A549 (cell line): ENCODE measurements at regions not wholly inside any gene's neighbourhood (a gene's known extent, or its start where the extent isn't known, plus 50 kb on each side); places are given as distances from the start of the nearest gene placed in this dataset.

Source experiments
- ATAC-seq, 2 experiments: fragments of 200-7000 bp in 1 of 2; fragments of >200 bp in 1 of 2; cut with Nextera tagmentation in 1 of 2; cut with Tn5 transposase in 1 of 2; 3 replicates each; pipeline versions ENCODE4 v1.8.0 to v1.9.1; 2018 to 2020; ENCODE audit warnings: mild to moderate bottlenecking in 1 of 2, moderate library complexity in 1 of 2
- CTCF ChIA-PET: fragments of 300-600 bp; sonication (Branson Sonifier 250); formaldehyde crosslinking; extraction: SDS; loops from one replicate; lab custom pipeline; 2021; ENCODE audit warnings: antibody characterized with exemption, inconsistent platforms; lab: Yijun Ruan, JAX
- POLR2A ChIA-PET: fragments of 350-600 bp; formaldehyde crosslinking; extraction: SDS; loops from one replicate; lab custom pipeline; 2021; ENCODE audit warnings: antibody characterized with exemption, inconsistent platforms; lab: Yijun Ruan, JAX
- DNase-seq, 2 experiments: peaks; one replicate each; pipeline versions ENCODE4 v3.0.0 to v3.0.0-alpha.2; 2011 to 2016; ENCODE audit warnings: low read depth in 1 of 2, low spot score in 1 of 2
- FAIRE-seq: peaks from 2 replicates; lab custom pipeline; 2011; peaks lifted over from hg19 to GRCh38; lab: Jason Lieb, UNC
- H3K27ac ChIP-seq, 2 experiments: fragments of >200 bp; sonication (Bioruptor Twin); formaldehyde crosslinking; 3 replicates each; pipeline ENCODE4 v1.5.1; 2016 to 2017
- H3K4me1 ChIP-seq: fragments of >200 bp; sonication (Bioruptor Twin); formaldehyde crosslinking; 3 replicates; pipeline ENCODE4 v1.6.1; 2016
- H3K4me2 ChIP-seq: fragments of >200 bp; sonication (Bioruptor Twin); formaldehyde crosslinking; 3 replicates; pipeline ENCODE4 v1.6.1; 2016
- H3K4me3 ChIP-seq: fragments of >200 bp; sonication (Bioruptor Twin); formaldehyde crosslinking; 3 replicates; pipeline ENCODE4 v1.5.1; 2016
- H3K9me3 ChIP-seq: fragments of >200 bp; sonication (Bioruptor Twin); formaldehyde crosslinking; 3 replicates; pipeline ENCODE4 v1.6.1; 2016
- CHD2 ChIP-seq: fragments of 150-350 bp; IDR thresholded peaks from 2 replicates; pipeline ENCODE4 v1.6.1; 2014; ENCODE audit warnings: low read length; ENCODE audit not compliant: partially characterized antibody
- CHD4 ChIP-seq: fragments of 200-600 bp; sonication (generic); IDR thresholded peaks from 2 replicates; pipeline ENCODE4 v1.6.1; 2016; ENCODE audit warnings: antibody characterized with exemption, mild to moderate bottlenecking, borderline replicate concordance
- E2F6 ChIP-seq: IDR thresholded peaks from 2 replicates; pipeline ENCODE4 v1.6.1; 2012; ENCODE audit warnings: low read depth, borderline replicate concordance
- EHMT2 ChIP-seq: fragments of 200-600 bp; sonication (generic); IDR thresholded peaks from 2 replicates; pipeline ENCODE4 v1.6.1; 2016; ENCODE audit warnings: antibody characterized with exemption, low read depth, mild to moderate bottlenecking, moderate library complexity
- ELK1 ChIP-seq: fragments of 150-350 bp; IDR thresholded peaks from 2 replicates; pipeline ENCODE4 v1.6.1; 2014; ENCODE audit warnings: low read depth, mild to moderate bottlenecking, low read length
- ESRRA ChIP-seq: fragments of 150-350 bp; IDR thresholded peaks from 2 replicates; pipeline ENCODE4 v1.6.1; 2014; ENCODE audit warnings: mild to moderate bottlenecking, low read length, borderline replicate concordance
- FOXS1 ChIP-seq: fragments of 250-450 bp; sonication (Bioruptor Pico); IDR thresholded peaks from 2 replicates; pipeline ENCODE4 v1.5.0; 2020; ENCODE audit warnings: mild to moderate bottlenecking, moderate library complexity
- HEYL ChIP-seq: fragments of 250-450 bp; sonication (Bioruptor Pico); IDR thresholded peaks from 2 replicates; pipeline ENCODE4 v1.8.0; 2021; ENCODE audit warnings: mild to moderate bottlenecking, moderate library complexity
- MAFK ChIP-seq: fragments of 450-650 bp; IDR thresholded peaks from 2 replicates; pipeline ENCODE4 v1.6.1; 2014; ENCODE audit not compliant: partially characterized antibody
- MAZ ChIP-seq: fragments of 150-350 bp; IDR thresholded peaks from 2 replicates; pipeline ENCODE4 v1.6.1; 2014; ENCODE audit warnings: antibody characterized with exemption, low read depth, low read length, borderline replicate concordance
- NFE2L2 ChIP-seq: fragments of 150-350 bp; conservative IDR thresholded peaks from 2 replicates; pipeline ENCODE4 v1.6.1; 2014; ENCODE audit warnings: low read length
- NR3C1 ChIP-seq: fragments of >200 bp; sonication (Bioruptor Twin); formaldehyde crosslinking; IDR thresholded peaks from 3 replicates; pipeline ENCODE4 v1.6.1; 2017
- PBX3 ChIP-seq: IDR thresholded peaks from 2 replicates; pipeline ENCODE4 v1.6.1; 2012
- PHF8 ChIP-seq: fragments of 200-600 bp; sonication (generic); IDR thresholded peaks from 2 replicates; pipeline ENCODE4 v1.6.1; 2016; ENCODE audit warnings: low read depth, mild to moderate bottlenecking, antibody characterized with exemption, moderate library complexity, borderline replicate concordance
- POLR2AphosphoS2 ChIP-seq: conservative IDR thresholded peaks from 2 replicates; pipeline ENCODE4 v1.6.1; 2012; ENCODE audit warnings: low read length, improper control_type of control experiment, inconsistent platforms
- RARB ChIP-seq: fragments of 250-450 bp; sonication (Bioruptor Pico); IDR thresholded peaks from 2 replicates; pipeline ENCODE4 v1.8.0; 2021; ENCODE audit warnings: mild to moderate bottlenecking, moderate library complexity
- RNF2 ChIP-seq: fragments of 200-600 bp; sonication (generic); IDR thresholded peaks from 2 replicates; pipeline ENCODE4 v1.6.1; 2016; ENCODE audit warnings: low read depth, mild to moderate bottlenecking, antibody characterized with exemption, moderate library complexity, borderline replicate concordance
- SREBF2 ChIP-seq: fragments of 450-650 bp; IDR thresholded peaks from 2 replicates; pipeline ENCODE4 v1.6.1; 2014; ENCODE audit warnings: mild to moderate bottlenecking, moderate library complexity
- ZNF302 ChIP-seq: fragments of 250-450 bp; sonication (Bioruptor Pico); IDR thresholded peaks from 2 replicates; pipeline ENCODE4 v1.9.0; 2021; ENCODE audit warnings: inconsistent platforms, mild to moderate bottlenecking, moderate library complexity
- WGBS: methylation state at CpG from one replicate; pipeline ENCODE4 v1.1.6; 2017; ENCODE audit errors: missing lambda C conversion rate; 5-methylcytosine and 5-hydroxymethylcytosine counted together
- TF ChIP-seq, protein P1 (sequence below): fragments of >200 bp; sonication (Bioruptor Twin); formaldehyde crosslinking; IDR thresholded peaks from 2 replicates; pipeline ENCODE4 v1.6.1; 2016
- TF ChIP-seq, protein P2 (sequence below): fragments of 250-450 bp; sonication (Bioruptor Pico); IDR thresholded peaks from 2 replicates; pipeline ENCODE4 v1.5.0; 2021; ENCODE audit warnings: mild to moderate bottlenecking, moderate library complexity, borderline replicate concordance

- CTCF ChIA-PET = no interaction called here
- no peak overlapping the region for H3K27ac ChIP-seq
- POLR2A ChIA-PET = no interaction called here
- ATAC-seq (no peak), DNase-seq (no peak), FAIRE-seq (no peak)
- no peak overlapping the region for H3K4me2 ChIP-seq
- no peaks in the 10 kb centered on the region for H3K9me3 ChIP-seq
- no peaks in the 10 kb centered on the region for H3K4me1 ChIP-seq
- no peak overlapping the region for H3K4me3 ChIP-seq
- TF ChIP-seq MAZ = no peak
- TF ChIP-seq EHMT2 = no peak
- no peak for TF ChIP-seq CHD4
- no peak for TF ChIP-seq NFE2L2
- TF ChIP-seq E2F6 = no peak
- TF ChIP-seq HEYL = no peak
- TF ChIP-seq ESRRA = no peak
- no peak for TF ChIP-seq RARB (CRISPR knock-in tag)
- TF ChIP-seq PBX3 = no peak
- no peak for TF ChIP-seq PHF8
- no peak for TF ChIP-seq MAFK
- no peak for TF ChIP-seq ELK1
- TF ChIP-seq RNF2 = no peak
- TF ChIP-seq, protein P1, sequence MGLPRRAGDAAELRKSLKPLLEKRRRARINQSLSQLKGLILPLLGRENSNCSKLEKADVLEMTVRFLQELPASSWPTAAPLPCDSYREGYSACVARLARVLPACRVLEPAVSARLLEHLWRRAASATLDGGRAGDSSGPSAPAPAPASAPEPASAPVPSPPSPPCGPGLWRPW = no peak
These were observed 574.9 kb downstream of the HTR1B start for GRCh38 chr6:76888351-76888750.

- no peaks in the 10 kb centered on the region for H3K9me3 ChIP-seq
- no peak overlapping the region for H3K4me2 ChIP-seq
- no peak for ATAC-seq
- H3K27ac ChIP-seq = no peak overlapping the region
- TF ChIP-seq POLR2AphosphoS2 (no peak), FOXS1 (CRISPR knock-in tag) (no peak), CHD4 (no peak), CHD2 (no peak), NR3C1 (no peak), ZNF302 (CRISPR knock-in tag) (no peak), SREBF2 (no peak)
- TF ChIP-seq, protein P2, sequence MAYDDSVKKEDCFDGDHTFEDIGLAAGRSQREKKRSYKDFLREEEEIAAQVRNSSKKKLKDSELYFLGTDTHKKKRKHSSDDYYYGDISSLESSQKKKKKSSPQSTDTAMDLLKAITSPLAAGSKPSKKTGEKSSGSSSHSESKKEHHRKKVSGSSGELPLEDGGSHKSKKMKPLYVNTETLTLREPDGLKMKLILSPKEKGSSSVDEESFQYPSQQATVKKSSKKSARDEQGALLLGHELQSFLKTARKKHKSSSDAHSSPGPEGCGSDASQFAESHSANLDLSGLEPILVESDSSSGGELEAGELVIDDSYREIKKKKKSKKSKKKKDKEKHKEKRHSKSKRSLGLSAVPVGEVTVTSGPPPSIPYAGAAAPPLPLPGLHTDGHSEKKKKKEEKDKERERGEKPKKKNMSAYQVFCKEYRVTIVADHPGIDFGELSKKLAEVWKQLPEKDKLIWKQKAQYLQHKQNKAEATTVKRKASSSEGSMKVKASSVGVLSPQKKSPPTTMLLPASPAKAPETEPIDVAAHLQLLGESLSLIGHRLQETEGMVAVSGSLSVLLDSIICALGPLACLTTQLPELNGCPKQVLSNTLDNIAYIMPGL (CRISPR knock-in tag) = no peak
- DNase-seq = no peak
- ChIA-PET CTCF (no interaction called here), POLR2A (no interaction called here)
- FAIRE-seq = no peak
- no peaks in the 10 kb centered on the region for H3K4me1 ChIP-seq
- no peak overlapping the region for H3K4me3 ChIP-seq
- 40% methylated on average over 3 of the region's 3 CpGs for WGBS
These were observed 576.4 kb downstream of the HTR1B start for GRCh38 chr6:76886900-76887299.
